ENCODE measurements at regions not wholly inside any gene's neighbourhood (a gene's known extent, or its start where the extent isn't known, plus 50 kb on each side); places are given as distances from the start of the nearest gene placed in this dataset.

- DNase-seq, result no peak
- H3K27ac ChIP-seq (ENCODE audit: low read depth, low read length), result no peak overlapping the region
- no peak overlapping the region for H3K4me3 ChIP-seq (ENCODE audit: low read length)
- H4K5ac ChIP-seq (ENCODE audit: low read length), result no peak overlapping the region
- no peak overlapping the region for H2BK120ac ChIP-seq (ENCODE audit: low read depth, low read length)
- H2BK15ac ChIP-seq (replicated peaks; ENCODE audit: low read depth), result no peak overlapping the region
- no peak overlapping the region for H4K8ac ChIP-seq (ENCODE audit: low read depth, low read length)
- no peak overlapping the region for H3K4ac ChIP-seq (ENCODE audit: low read depth, low read length)
- H3K56ac ChIP-seq (ENCODE audit: low read length), result no peak overlapping the region
- no peaks in the 10 kb centered on the region for H3K79me1 ChIP-seq (ENCODE audit: low read length)
- H3K36me3 ChIP-seq (ENCODE audit: control insufficient read depth, insufficient read depth, low read length), result no peaks in the 10 kb centered on the region
- H3K27me3 ChIP-seq (ENCODE audit: insufficient read depth, low read length, poor library complexity), result no peaks in the 10 kb centered on the region
- H3K18ac ChIP-seq (ENCODE audit: low read length), result no peak overlapping the region
- H3K79me2 ChIP-seq (ENCODE audit: control insufficient read depth, insufficient read depth, low read length), result no peaks in the 10 kb centered on the region
- no peaks in the 10 kb centered on the region for H3K4me1 ChIP-seq (ENCODE audit: control insufficient read depth, low read depth, low read length)
- WGBS (ENCODE audit: extremely low coverage, insufficient coverage, low lambda C conversion rate), result no CpG with 5 or more reads among the region's 2 CpGs
- H2AK5ac ChIP-seq (ENCODE audit: low read length), result no peak overlapping the region
- H3K23ac ChIP-seq (ENCODE audit: low read length), result no peak overlapping the region
- no peak overlapping the region for H3K9ac ChIP-seq (ENCODE audit: low read length)
- H2BK5ac ChIP-seq (ENCODE audit: low read length), result no peak overlapping the region
- no peak overlapping the region for H3K4me2 ChIP-seq (ENCODE audit: low read length)
These were observed 53.0 kb upstream of the ANKEF1 start for GRCh38 chr20:9981829-9982228.

DNA sequence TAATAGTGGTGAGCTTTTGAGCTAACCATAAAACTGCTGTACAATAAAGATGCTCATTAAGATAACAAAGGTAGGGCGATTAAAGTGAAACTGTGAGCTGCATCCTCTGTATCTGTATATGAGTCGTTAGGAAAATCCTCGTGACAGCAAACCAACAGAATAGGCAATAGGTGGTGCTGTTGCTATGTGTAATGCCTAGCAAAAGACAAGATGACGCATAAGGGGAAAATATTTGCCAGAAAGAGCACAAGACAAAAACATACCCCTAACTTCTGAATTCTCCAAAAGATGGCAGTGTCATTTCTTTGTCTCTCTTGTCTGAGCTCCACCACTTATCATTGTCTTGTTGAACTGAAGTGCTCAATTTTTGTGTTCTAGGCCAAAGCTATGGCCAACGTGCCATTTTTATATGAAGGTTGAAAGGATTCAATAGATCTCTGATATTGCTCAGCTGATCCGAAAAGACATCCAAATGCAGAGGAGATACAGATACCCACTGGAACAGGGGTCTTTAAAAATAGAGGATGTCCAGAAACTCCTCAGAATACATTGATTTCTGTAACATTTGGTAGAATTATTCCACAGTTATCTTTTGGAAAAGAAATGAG lies 56.3 kb upstream of the ANKEF1 start:
- H3K18ac ChIP-seq (ENCODE audit: low read length), result no peak overlapping the region
- no peaks in the 10 kb centered on the region for H3K79me2 ChIP-seq (ENCODE audit: control insufficient read depth, insufficient read depth, low read length)
- no peak overlapping the region for H4K8ac ChIP-seq (ENCODE audit: low read depth, low read length)
- H3K23ac ChIP-seq (ENCODE audit: low read length), result no peak overlapping the region
- no peak overlapping the region for H3K56ac ChIP-seq (ENCODE audit: low read length)
- no peaks in the 10 kb centered on the region for H3K4me1 ChIP-seq (ENCODE audit: control insufficient read depth, low read depth, low read length)
- no peaks in the 10 kb centered on the region for H3K79me1 ChIP-seq (ENCODE audit: low read length)
- no peak overlapping the region for H3K27ac ChIP-seq (ENCODE audit: low read depth, low read length)
- no peak overlapping the region for H3K4ac ChIP-seq (ENCODE audit: low read depth, low read length)
- no peaks in the 10 kb centered on the region for H3K36me3 ChIP-seq (ENCODE audit: control insufficient read depth, insufficient read depth, low read length)
- DNase-seq, result peak; percentile 83
- H3K4me2 ChIP-seq (ENCODE audit: low read length), result no peak overlapping the region
- no peaks in the 10 kb centered on the region for H3K27me3 ChIP-seq (ENCODE audit: insufficient read depth, low read length, poor library complexity)
- H2AK5ac ChIP-seq (ENCODE audit: low read length), result no peak overlapping the region
- whole genome bisulfite sequencing (ENCODE audit: extremely low coverage, insufficient coverage, low lambda C conversion rate), result no CpG with 5 or more reads among the region's 6 CpGs
- H2BK5ac ChIP-seq (ENCODE audit: low read length), result no peak overlapping the region
- H2BK15ac ChIP-seq (replicated peaks; ENCODE audit: low read depth), result peak overlapping the region; percentile 74
- no peak overlapping the region for H4K5ac ChIP-seq (ENCODE audit: low read length)
- H3K4me3 ChIP-seq (ENCODE audit: low read length), result no peak overlapping the region
- no peak overlapping the region for H2BK120ac ChIP-seq (ENCODE audit: low read depth, low read length)
- no peak overlapping the region for H3K9ac ChIP-seq (ENCODE audit: low read length)

- H2BK15ac ChIP-seq (replicated peaks; ENCODE audit: low read depth), result no peak overlapping the region
- no peak overlapping the region for H2BK120ac ChIP-seq (ENCODE audit: low read depth, low read length)
- DNase-seq, result no peak
- no peak overlapping the region for H3K56ac ChIP-seq (ENCODE audit: low read length)
- no peak overlapping the region for H3K23ac ChIP-seq (ENCODE audit: low read length)
- no CpG with 5 or more reads among the region's 1 CpG for WGBS (ENCODE audit: extremely low coverage, insufficient coverage, low lambda C conversion rate)
- H3K27me3 ChIP-seq (ENCODE audit: insufficient read depth, low read length, poor library complexity), result no peaks in the 10 kb centered on the region
- H3K18ac ChIP-seq (ENCODE audit: low read length), result no peak overlapping the region
- no peaks in the 10 kb centered on the region for H3K36me3 ChIP-seq (ENCODE audit: control insufficient read depth, insufficient read depth, low read length)
- H3K4me2 ChIP-seq (ENCODE audit: low read length), result no peak overlapping the region
- H2AK5ac ChIP-seq (ENCODE audit: low read length), result no peak overlapping the region
- H3K27ac ChIP-seq (ENCODE audit: low read depth, low read length), result no peak overlapping the region
- no peak overlapping the region for H3K9ac ChIP-seq (ENCODE audit: low read length)
- no peak overlapping the region for H3K4ac ChIP-seq (ENCODE audit: low read depth, low read length)
- no peak overlapping the region for H4K5ac ChIP-seq (ENCODE audit: low read length)
- no peaks in the 10 kb centered on the region for H3K4me1 ChIP-seq (ENCODE audit: control insufficient read depth, low read depth, low read length)
- no peak overlapping the region for H3K4me3 ChIP-seq (ENCODE audit: low read length)
- H2BK5ac ChIP-seq (ENCODE audit: low read length), result no peak overlapping the region
- H3K79me1 ChIP-seq (ENCODE audit: low read length), result no peaks in the 10 kb centered on the region
- H4K8ac ChIP-seq (ENCODE audit: low read depth, low read length), result no peak overlapping the region
- H3K79me2 ChIP-seq (ENCODE audit: control insufficient read depth, insufficient read depth, low read length), result no peaks in the 10 kb centered on the region
These were observed 57.2 kb upstream of the ANKEF1 start for GRCh38 chr20:9977629-9978028.

GRCh38 chr20:9974324-9974723 lies 60.5 kb upstream of the ANKEF1 start:
- Histone ChIP-seq H3K18ac (ENCODE audit: low read length) (no peak overlapping the region), H3K4me3 (ENCODE audit: low read length) (no peak overlapping the region), H3K4me2 (ENCODE audit: low read length) (no peak overlapping the region), H3K27me3 (ENCODE audit: insufficient read depth, low read length, poor library complexity) (no peaks in the 10 kb centered on the region), H2AK5ac (ENCODE audit: low read length) (no peak overlapping the region), H3K36me3 (ENCODE audit: control insufficient read depth, insufficient read depth, low read length) (no peaks in the 10 kb centered on the region), H3K27ac (ENCODE audit: low read depth, low read length) (no peak overlapping the region), H4K5ac (ENCODE audit: low read length) (no peak overlapping the region), H3K9ac (ENCODE audit: low read length) (no peak overlapping the region), H4K8ac (ENCODE audit: low read depth, low read length) (no peak overlapping the region), H3K56ac (ENCODE audit: low read length) (no peak overlapping the region), H3K4me1 (ENCODE audit: control insufficient read depth, low read depth, low read length) (no peaks in the 10 kb centered on the region), H2BK15ac (replicated peaks; ENCODE audit: low read depth) (no peak overlapping the region), H2BK120ac (ENCODE audit: low read depth, low read length) (no peak overlapping the region), H3K79me1 (ENCODE audit: low read length) (no peaks in the 10 kb centered on the region), H3K23ac (ENCODE audit: low read length) (no peak overlapping the region), H3K4ac (ENCODE audit: low read depth, low read length) (no peak overlapping the region), H2BK5ac (ENCODE audit: low read length) (no peak overlapping the region), H3K79me2 (ENCODE audit: control insufficient read depth, insufficient read depth, low read length) (no peaks in the 10 kb centered on the region)
- no CpG with 5 or more reads among the region's 2 CpGs for WGBS (ENCODE audit: extremely low coverage, insufficient coverage, low lambda C conversion rate)
- DNase-seq, result peak; percentile 46

DNA sequence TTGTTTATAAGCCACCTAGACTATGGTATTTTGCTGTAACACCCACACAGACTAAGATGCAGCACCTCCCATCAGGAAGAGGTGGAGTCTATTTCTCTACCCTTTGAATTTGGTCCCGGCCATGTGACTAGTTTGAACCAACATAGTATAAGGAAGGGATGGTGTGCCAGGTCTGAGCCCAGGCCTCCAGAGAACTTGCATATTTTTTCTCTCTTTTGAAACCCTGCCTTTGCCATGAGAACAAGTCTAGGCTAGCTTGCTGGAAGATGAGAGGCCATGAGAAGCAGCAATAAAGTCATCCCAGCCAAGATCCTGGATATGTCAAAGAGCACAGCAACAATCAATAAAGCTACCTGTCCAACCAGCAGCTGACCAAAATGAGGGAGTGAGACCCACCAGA lies 63.0 kb upstream of the ANKEF1 start:
- Histone ChIP-seq H3K79me1 (ENCODE audit: low read length) (no peaks in the 10 kb centered on the region), H3K18ac (ENCODE audit: low read length) (no peak overlapping the region), H3K4me1 (ENCODE audit: control insufficient read depth, low read depth, low read length) (no peaks in the 10 kb centered on the region), H4K5ac (ENCODE audit: low read length) (no peak overlapping the region), H2BK15ac (replicated peaks; ENCODE audit: low read depth) (no peak overlapping the region), H2BK120ac (ENCODE audit: low read depth, low read length) (no peak overlapping the region), H3K9ac (ENCODE audit: low read length) (no peak overlapping the region), H3K79me2 (ENCODE audit: control insufficient read depth, insufficient read depth, low read length) (no peaks in the 10 kb centered on the region), H2BK5ac (ENCODE audit: low read length) (no peak overlapping the region), H2AK5ac (ENCODE audit: low read length) (no peak overlapping the region), H3K4me3 (ENCODE audit: low read length) (no peak overlapping the region), H3K27me3 (ENCODE audit: insufficient read depth, low read length, poor library complexity) (no peaks in the 10 kb centered on the region), H3K4me2 (ENCODE audit: low read length) (no peak overlapping the region), H4K8ac (ENCODE audit: low read depth, low read length) (no peak overlapping the region), H3K23ac (ENCODE audit: low read length) (no peak overlapping the region), H3K36me3 (ENCODE audit: control insufficient read depth, insufficient read depth, low read length) (no peaks in the 10 kb centered on the region), H3K56ac (ENCODE audit: low read length) (no peak overlapping the region), H3K27ac (ENCODE audit: low read depth, low read length) (no peak overlapping the region), H3K4ac (ENCODE audit: low read depth, low read length) (no peak overlapping the region)
- no peak for DNase-seq
- no CpG with 5 or more reads among the region's 1 CpG for WGBS (ENCODE audit: extremely low coverage, insufficient coverage, low lambda C conversion rate)

DNA sequence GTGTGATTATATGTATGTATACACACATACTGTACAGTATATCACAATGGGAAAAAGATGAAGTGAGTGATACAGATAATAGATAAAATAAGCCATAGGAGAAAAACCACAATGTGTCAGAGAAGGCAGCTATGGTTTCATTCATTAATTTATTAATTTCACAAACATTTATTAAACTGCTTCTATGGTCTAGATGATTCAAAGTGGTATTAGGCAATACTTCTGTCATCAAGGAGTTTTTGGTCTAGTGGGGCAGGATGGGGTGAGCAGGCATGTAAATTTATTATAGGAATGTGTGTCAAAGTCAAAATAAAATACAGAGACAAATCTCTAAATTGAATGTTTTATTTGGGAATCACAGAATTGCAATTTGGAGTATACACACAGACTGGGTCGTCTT lies 65.2 kb upstream of the ANKEF1 start:
- Histone ChIP-seq H3K36me3 (ENCODE audit: control insufficient read depth, insufficient read depth, low read length) (no peaks in the 10 kb centered on the region), H3K27ac (ENCODE audit: low read depth, low read length) (no peak overlapping the region), H2BK15ac (replicated peaks; ENCODE audit: low read depth) (no peak overlapping the region), H3K4me3 (ENCODE audit: low read length) (no peak overlapping the region), H3K4ac (ENCODE audit: low read depth, low read length) (no peak overlapping the region), H4K8ac (ENCODE audit: low read depth, low read length) (no peak overlapping the region), H3K9ac (ENCODE audit: low read length) (no peak overlapping the region), H3K79me1 (ENCODE audit: low read length) (no peaks in the 10 kb centered on the region), H4K5ac (ENCODE audit: low read length) (no peak overlapping the region), H2BK5ac (ENCODE audit: low read length) (no peak overlapping the region), H3K4me1 (ENCODE audit: control insufficient read depth, low read depth, low read length) (no peaks in the 10 kb centered on the region), H3K4me2 (ENCODE audit: low read length) (no peak overlapping the region), H3K23ac (ENCODE audit: low read length) (no peak overlapping the region), H3K18ac (ENCODE audit: low read length) (no peak overlapping the region), H2AK5ac (ENCODE audit: low read length) (no peak overlapping the region), H3K56ac (ENCODE audit: low read length) (no peak overlapping the region), H2BK120ac (ENCODE audit: low read depth, low read length) (no peak overlapping the region), H3K27me3 (ENCODE audit: insufficient read depth, low read length, poor library complexity) (no peaks in the 10 kb centered on the region), H3K79me2 (ENCODE audit: control insufficient read depth, insufficient read depth, low read length) (no peaks in the 10 kb centered on the region)
- no CpG with 5 or more reads among the region's 1 CpG for WGBS (ENCODE audit: extremely low coverage, insufficient coverage, low lambda C conversion rate)
- DNase-seq, result no peak
